LNCaP clone FGC (cell line): ENCODE measurements at regions not wholly inside any gene's neighbourhood (a gene's known extent, or its start where the extent isn't known, plus 50 kb on each side); places are given as distances from the start of the nearest gene placed in this dataset.

Source experiments
- DNase-seq: peaks from one replicate; pipeline ENCODE4 v3.0.0-alpha.2; 2011; ENCODE audit warnings: low read depth
- H3K4me3 ChIP-seq: 2 replicates; pipeline ENCODE4 v1.5.1; 2011; ENCODE audit warnings: mild to moderate bottlenecking, low read depth, low read length, control low read depth
- TF ChIP-seq, protein P1 (sequence below): IDR thresholded peaks from 2 replicates; pipeline ENCODE4 v1.5.1; 2012; ENCODE audit warnings: mild to moderate bottlenecking; ENCODE audit not compliant: control insufficient read depth, insufficient read depth; ENCODE audit errors: extremely low read depth

- no peak for DNase-seq
- no peak overlapping the region for H3K4me3 ChIP-seq
- TF ChIP-seq, protein P1, sequence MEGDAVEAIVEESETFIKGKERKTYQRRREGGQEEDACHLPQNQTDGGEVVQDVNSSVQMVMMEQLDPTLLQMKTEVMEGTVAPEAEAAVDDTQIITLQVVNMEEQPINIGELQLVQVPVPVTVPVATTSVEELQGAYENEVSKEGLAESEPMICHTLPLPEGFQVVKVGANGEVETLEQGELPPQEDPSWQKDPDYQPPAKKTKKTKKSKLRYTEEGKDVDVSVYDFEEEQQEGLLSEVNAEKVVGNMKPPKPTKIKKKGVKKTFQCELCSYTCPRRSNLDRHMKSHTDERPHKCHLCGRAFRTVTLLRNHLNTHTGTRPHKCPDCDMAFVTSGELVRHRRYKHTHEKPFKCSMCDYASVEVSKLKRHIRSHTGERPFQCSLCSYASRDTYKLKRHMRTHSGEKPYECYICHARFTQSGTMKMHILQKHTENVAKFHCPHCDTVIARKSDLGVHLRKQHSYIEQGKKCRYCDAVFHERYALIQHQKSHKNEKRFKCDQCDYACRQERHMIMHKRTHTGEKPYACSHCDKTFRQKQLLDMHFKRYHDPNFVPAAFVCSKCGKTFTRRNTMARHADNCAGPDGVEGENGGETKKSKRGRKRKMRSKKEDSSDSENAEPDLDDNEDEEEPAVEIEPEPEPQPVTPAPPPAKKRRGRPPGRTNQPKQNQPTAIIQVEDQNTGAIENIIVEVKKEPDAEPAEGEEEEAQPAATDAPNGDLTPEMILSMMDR = no peak
Measured at GRCh38 chr4:164512124-164512523, 241.8 kb upstream of the SMIM31 start.

GRCh38 chr4:164514765-164515164, 239.2 kb upstream of the SMIM31 start:
- no peak for DNase-seq
- TF ChIP-seq, protein P1 = no peak
- no peak overlapping the region for H3K4me3 ChIP-seq

GRCh38 chr4:164524789-164525188, 229.1 kb upstream of the SMIM31 start:
- H3K4me3 ChIP-seq = no peak overlapping the region
- TF ChIP-seq, protein P1 = no peak
- no peak for DNase-seq

DNA sequence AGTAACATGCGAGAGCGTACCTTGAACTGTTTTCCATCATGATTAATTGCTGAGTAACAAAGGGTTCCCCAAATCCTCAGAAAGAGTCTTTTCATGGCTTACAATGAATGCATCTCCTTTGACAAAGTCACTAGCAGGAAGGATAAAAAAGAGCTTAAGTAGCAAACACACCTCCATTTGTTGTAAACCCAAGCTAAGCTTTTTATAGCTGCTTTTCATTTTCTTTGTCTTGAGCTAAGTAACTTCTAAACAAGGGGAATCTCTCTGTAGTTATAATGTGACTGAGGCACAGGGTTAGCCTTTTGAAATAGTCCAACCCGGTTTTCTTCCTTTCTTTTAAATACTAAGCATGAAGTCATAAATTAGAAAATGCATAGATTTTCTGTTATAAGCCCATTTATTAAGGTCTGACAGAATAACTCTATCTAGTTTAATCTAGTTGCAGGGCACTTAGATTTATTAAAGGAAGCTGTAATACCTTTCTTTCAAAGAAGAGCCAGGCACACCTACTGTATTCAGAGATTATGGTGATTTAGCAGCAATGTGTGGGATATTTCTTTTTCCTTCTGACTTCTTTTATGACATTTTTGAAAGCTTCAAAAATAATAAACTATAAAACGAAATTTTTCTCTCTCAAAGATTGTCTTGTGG, 226.9 kb upstream of the SMIM31 start:
- H3K4me3 ChIP-seq = no peak overlapping the region
- TF ChIP-seq, protein P1 = no peak
- no peak for DNase-seq

- DNase-seq = no peak
- TF ChIP-seq, protein P1 = no peak
- no peak overlapping the region for H3K4me3 ChIP-seq
Measured at GRCh38 chr4:164529058-164529457, 224.9 kb upstream of the SMIM31 start.

- no peak overlapping the region for H3K4me3 ChIP-seq
- no peak for DNase-seq
- TF ChIP-seq, protein P1 = no peak
Measured at GRCh38 chr4:164529486-164529885, 224.4 kb upstream of the SMIM31 start.

GRCh38 chr4:164531336-164531735, 222.6 kb upstream of the SMIM31 start:
- TF ChIP-seq, protein P1 = no peak
- no peak overlapping the region for H3K4me3 ChIP-seq
- DNase-seq = no peak
